ENCODE measurements at regions not wholly inside any gene's neighbourhood (a gene's known extent, or its start where the extent isn't known, plus 50 kb on each side); places are given as distances from the start of the nearest gene placed in this dataset.

GRCh38 chr7:85310301-85310700 lies 123.4 kb upstream of the SEMA3D start:
- Histone ChIP-seq H3K27ac (no peak overlapping the region), H3K9me3 (no peaks in the 10 kb centered on the region), H3K36me3 (no peaks in the 10 kb centered on the region), H3K4me1 (no peaks in the 10 kb centered on the region), H3K4me3 (no peak overlapping the region), H3K27me3 (no peaks in the 10 kb centered on the region)
- no peak for TF ChIP-seq CTCF (IDR thresholded peaks at IDR 0.05)
- intact Hi-C loops (cut with DNase I; ENCODE audit: low total_unique reads), result no loop called here
- DNase-seq, result no peak

- no peaks in the 10 kb centered on the region for H3K9me3 ChIP-seq
- H3K4me1 ChIP-seq, result no peaks in the 10 kb centered on the region
- H3K27ac ChIP-seq, result no peak overlapping the region
- H3K27me3 ChIP-seq, result no peaks in the 10 kb centered on the region
- no peak for TF ChIP-seq CTCF (IDR thresholded peaks at IDR 0.05)
- intact Hi-C loops (cut with DNase I; ENCODE audit: low total_unique reads), result no loop called here
- H3K36me3 ChIP-seq, result no peaks in the 10 kb centered on the region
- DNase-seq, result no peak
- no peak overlapping the region for H3K4me3 ChIP-seq
Observed at GRCh38 chr7:85306115-85306514, 119.3 kb upstream of the SEMA3D start.

- H3K4me3 ChIP-seq, result no peak overlapping the region
- H3K4me1 ChIP-seq, result no peaks in the 10 kb centered on the region
- intact Hi-C loops (cut with DNase I; ENCODE audit: low total_unique reads), result no loop called here
- TF ChIP-seq CTCF (IDR thresholded peaks at IDR 0.05), result no peak
- no peak for DNase-seq
- no peaks in the 10 kb centered on the region for H3K9me3 ChIP-seq
- H3K36me3 ChIP-seq, result no peaks in the 10 kb centered on the region
- H3K27me3 ChIP-seq, result no peaks in the 10 kb centered on the region
- no peak overlapping the region for H3K27ac ChIP-seq
Observed at GRCh38 chr7:85294176-85294575, 107.3 kb upstream of the SEMA3D start.

GRCh38 chr7:85292908-85293576 lies 106.2 kb upstream of the SEMA3D start:
- Histone ChIP-seq H3K4me1 (no peaks in the 10 kb centered on the region), H3K27ac (no peak overlapping the region), H3K4me3 (no peak overlapping the region), H3K9me3 (no peaks in the 10 kb centered on the region), H3K36me3 (no peaks in the 10 kb centered on the region), H3K27me3 (no peaks in the 10 kb centered on the region)
- intact Hi-C loops (cut with DNase I; ENCODE audit: low total_unique reads), result no loop called here
- no peak for TF ChIP-seq CTCF (IDR thresholded peaks at IDR 0.05)
- no peak for DNase-seq

GRCh38 chr7:85290269-85290668 lies 103.4 kb upstream of the SEMA3D start:
- no peak for DNase-seq
- no peaks in the 10 kb centered on the region for H3K27me3 ChIP-seq
- H3K4me1 ChIP-seq, result no peaks in the 10 kb centered on the region
- intact Hi-C loops (cut with DNase I; ENCODE audit: low total_unique reads), result no loop called here
- no peak for TF ChIP-seq CTCF (IDR thresholded peaks at IDR 0.05)
- H3K36me3 ChIP-seq, result no peaks in the 10 kb centered on the region
- no peaks in the 10 kb centered on the region for H3K9me3 ChIP-seq
- H3K4me3 ChIP-seq, result no peak overlapping the region
- H3K27ac ChIP-seq, result no peak overlapping the region

- intact Hi-C loops (cut with DNase I; ENCODE audit: low total_unique reads), result no loop called here
- no peak overlapping the region for H3K27ac ChIP-seq
- no peak overlapping the region for H3K4me3 ChIP-seq
- H3K4me1 ChIP-seq, result no peaks in the 10 kb centered on the region
- H3K27me3 ChIP-seq, result no peaks in the 10 kb centered on the region
- no peak for TF ChIP-seq CTCF (IDR thresholded peaks at IDR 0.05)
- H3K9me3 ChIP-seq, result no peaks in the 10 kb centered on the region
- no peak for DNase-seq
- H3K36me3 ChIP-seq, result no peaks in the 10 kb centered on the region
Observed at GRCh38 chr7:85289279-85289678, 102.4 kb upstream of the SEMA3D start.
